IMR-90 (cell line): ENCODE measurements at regions not wholly inside any gene's neighbourhood (a gene's known extent, or its start where the extent isn't known, plus 50 kb on each side); places are given as distances from the start of the nearest gene placed in this dataset.

Experiments
- ATAC-seq: fragments of 200-7000 bp; cut with Tn5 transposase; 2 replicates; pipeline ENCODE4 v1.9.1; 2020; ENCODE audit warnings: low read depth, mild to moderate bottlenecking, moderate library complexity
- BruUV-seq: library from RNA; stranded (reverse); fragments of 400-500 nt; replicated peaks from 2 replicates; lab custom pipeline; 2021; lab: Mats Ljungman, UMichigan
- CTCF ChIA-PET: fragments of 300-600 bp; formaldehyde crosslinking; extraction: SDS; loops from one replicate; lab custom pipeline; 2021; ENCODE audit warnings: antibody characterized with exemption; lab: Yijun Ruan, JAX
- POLR2A ChIA-PET: fragments of 300-600 bp; sonication (Branson Sonifier 250); formaldehyde crosslinking; loops from one replicate; lab custom pipeline; 2022; ENCODE audit warnings: antibody characterized with exemption; ENCODE audit not compliant: unreplicated experiment; lab: Charles Lee
- DNase-seq: peaks from one replicate; pipeline ENCODE4 v3.0.0; 2013
- H2AFZ ChIP-seq: replicated peaks from 2 replicates; pipeline ENCODE3; 2013; ENCODE audit warnings: low read length, mild to moderate bottlenecking; ENCODE audit not compliant: poor library complexity
- H2AK5ac ChIP-seq: 2 replicates; pipeline ENCODE4 v1.6.1; 2013; ENCODE audit warnings: low read depth, low read length, inconsistent platforms
- H2AK9ac ChIP-seq: replicated peaks from 2 replicates; pipeline ENCODE3; 2013; ENCODE audit warnings: mild to moderate bottlenecking, low read depth, low read length, moderate library complexity; ENCODE audit not compliant: poor library complexity
- H2BK120ac ChIP-seq: 2 replicates; pipeline ENCODE4 v1.6.1; 2013; ENCODE audit warnings: low read depth, low read length, inconsistent platforms
- H2BK15ac ChIP-seq: 3 replicates; pipeline ENCODE4 v1.6.1; 2013; ENCODE audit warnings: low read depth, low read length, inconsistent platforms
- H2BK20ac ChIP-seq: 2 replicates; pipeline ENCODE4 v1.6.1; 2013; ENCODE audit warnings: low read depth, mild to moderate bottlenecking, inconsistent platforms, low read length, moderate library complexity
- H2BK5ac ChIP-seq: 2 replicates; pipeline ENCODE4 v1.6.1; 2013; ENCODE audit warnings: mild to moderate bottlenecking, low read depth, low read length, inconsistent platforms; ENCODE audit not compliant: poor library complexity, severe bottlenecking
- H3K14ac ChIP-seq: replicated peaks from 2 replicates; pipeline ENCODE4 v1.6.1; 2013; ENCODE audit warnings: low read depth, low read length, inconsistent platforms
- H3K18ac ChIP-seq: 2 replicates; pipeline ENCODE4 v1.6.1; 2013; ENCODE audit warnings: low read depth, low read length, control low read depth
- H3K23ac ChIP-seq: 2 replicates; pipeline ENCODE4 v1.6.1; 2013; ENCODE audit warnings: low read depth, low read length, inconsistent platforms
- H3K27ac ChIP-seq: 2 replicates; pipeline ENCODE4 v1.5.1; 2013; ENCODE audit warnings: mild to moderate bottlenecking, control low read depth, low read length; ENCODE audit not compliant: insufficient read depth
- H3K27me3 ChIP-seq: 2 replicates; pipeline ENCODE4 v1.6.1; 2013; ENCODE audit warnings: low read length; ENCODE audit not compliant: control insufficient read depth, insufficient read depth
- H3K36me3 ChIP-seq: 2 replicates; pipeline ENCODE4 v1.6.1; 2013; ENCODE audit warnings: low read length, mixed read lengths; ENCODE audit not compliant: control insufficient read depth, insufficient read depth
- H3K4ac ChIP-seq: 2 replicates; pipeline ENCODE4 v1.6.1; 2013; ENCODE audit warnings: low read depth, low read length, inconsistent platforms
- H3K4me1 ChIP-seq: 2 replicates; pipeline ENCODE4 v1.6.1; 2013; ENCODE audit warnings: low read length, mixed read lengths; ENCODE audit not compliant: control insufficient read depth, insufficient read depth
- H3K4me2 ChIP-seq: 2 replicates; pipeline ENCODE4 v1.6.1; 2013; ENCODE audit warnings: low read depth, mild to moderate bottlenecking, control low read depth, low read length, moderate library complexity
- H3K4me3 ChIP-seq: 2 replicates; pipeline ENCODE4 v1.5.1; 2013; ENCODE audit warnings: low read depth, mild to moderate bottlenecking, control low read depth, low read length, moderate library complexity; ENCODE audit not compliant: insufficient read depth
- H3K56ac ChIP-seq: 2 replicates; pipeline ENCODE4 v1.6.1; 2013; ENCODE audit warnings: low read length, inconsistent platforms; ENCODE audit not compliant: insufficient read depth; ENCODE audit errors: extremely low read depth
- H3K79me1 ChIP-seq, 2 experiments: 2 replicates each; pipeline ENCODE4 v1.6.1; 2013; ENCODE audit warnings: low read length in 2 of 2, inconsistent platforms in 1 of 2, low read depth in 1 of 2
- H3K9ac ChIP-seq: 2 replicates; pipeline ENCODE4 v1.6.1; 2013; ENCODE audit warnings: low read depth, low read length, control low read depth
- H3K9me1 ChIP-seq: 2 replicates; pipeline ENCODE4 v1.6.1; 2013; ENCODE audit warnings: low read length, inconsistent platforms; ENCODE audit not compliant: insufficient read depth
- H3K9me3 ChIP-seq: 2 replicates; pipeline ENCODE4 v1.6.1; 2013; ENCODE audit warnings: low read length; ENCODE audit not compliant: control insufficient read depth, insufficient read depth
- H4K20me1 ChIP-seq: 2 replicates; pipeline ENCODE4 v1.6.1; 2013; ENCODE audit warnings: low read length, inconsistent platforms; ENCODE audit not compliant: insufficient read depth
- H4K5ac ChIP-seq: 2 replicates; pipeline ENCODE4 v1.6.1; 2013; ENCODE audit warnings: mild to moderate bottlenecking, low read depth, low read length, control low read depth
- H4K8ac ChIP-seq, 2 experiments: 2 replicates each; pipeline ENCODE4 v1.6.1; 2013; ENCODE audit warnings: low read depth in 2 of 2, low read length in 2 of 2, control low read depth in 1 of 2, inconsistent platforms in 1 of 2
- H4K91ac ChIP-seq: 2 replicates; pipeline ENCODE4 v1.6.1; 2013; ENCODE audit warnings: low read depth, low read length, inconsistent platforms; ENCODE audit not compliant: insufficient read depth
- CHD1 ChIP-seq: IDR thresholded peaks from 2 replicates; pipeline ENCODE4 v1.6.1; 2012; ENCODE audit warnings: low read depth, low read length, improper control_type of control experiment
- ELK1 ChIP-seq: fragments of 150-350 bp; IDR thresholded peaks from 2 replicates; pipeline ENCODE4 v1.6.1; 2016; ENCODE audit warnings: low read depth, mild to moderate bottlenecking, low read length, moderate library complexity, borderline replicate concordance
- FOS ChIP-seq: fragments of 150-350 bp; IDR thresholded peaks from 2 replicates; pipeline ENCODE4 v1.6.1; 2016; ENCODE audit warnings: low read depth, low read length
- MAFK ChIP-seq: IDR thresholded peaks from 2 replicates; pipeline ENCODE4 v1.6.1; 2012; ENCODE audit warnings: low read depth, low read length, improper control_type of control experiment
- MAZ ChIP-seq: IDR thresholded peaks from 2 replicates; pipeline ENCODE4 v1.6.1; 2012; ENCODE audit warnings: low read depth, mild to moderate bottlenecking, low read length, improper control_type of control experiment, moderate library complexity, borderline replicate concordance
- MXI1 ChIP-seq: IDR thresholded peaks from 2 replicates; pipeline ENCODE4 v1.6.1; 2012; ENCODE audit warnings: low read depth, mild to moderate bottlenecking, low read length, moderate library complexity, borderline replicate concordance
- NFE2L2 ChIP-seq: fragments of 150-350 bp; IDR thresholded peaks from 2 replicates; pipeline ENCODE4 v1.6.1; 2016; ENCODE audit warnings: low read depth, mild to moderate bottlenecking, low read length
- RAD21 ChIP-seq: IDR thresholded peaks from 2 replicates; pipeline ENCODE4 v1.6.1; 2012; ENCODE audit warnings: low read length, improper control_type of control experiment
- RCOR1 ChIP-seq: IDR thresholded peaks from 2 replicates; pipeline ENCODE4 v1.6.1; 2012; ENCODE audit warnings: mild to moderate bottlenecking, low read length, improper control_type of control experiment; ENCODE audit not compliant: insufficient replicate concordance
- RFX5 ChIP-seq: IDR thresholded peaks from 2 replicates; pipeline ENCODE4 v1.8.0; 2012; ENCODE audit warnings: low read depth, mild to moderate bottlenecking, low read length, moderate library complexity
- SMC3 ChIP-seq: fragments of 150-350 bp; IDR thresholded peaks from 2 replicates; pipeline ENCODE4 v1.6.1; 2016; ENCODE audit warnings: low read depth, mild to moderate bottlenecking, antibody characterized with exemption, low read length, moderate library complexity
- WGBS, 2 experiments: methylation state at CpG; one replicate each; pipeline versions ENCODE4 v1.1.5 to v1.1.7; 2013; ENCODE audit warnings: missing lambda C conversion rate in 2 of 2; ENCODE audit not compliant: insufficient read length in 1 of 2; ENCODE audit errors: extremely low coverage in 2 of 2; 5-methylcytosine and 5-hydroxymethylcytosine counted together
- dilution Hi-C: fragments of 300-500 bp; cut with HindIII; formaldehyde crosslinking; loops from one replicate; pipeline ENCODE4 v1.14.3; 2018; ENCODE audit warnings: low sequenced_read_pairs; ENCODE audit not compliant: unreplicated experiment
- in situ Hi-C: fragments of 300-500 bp; cut with MboI; formaldehyde crosslinking; loops from 3 replicates; pipeline ENCODE4 v1.14.3; 2019; ENCODE audit warnings: low sequenced_read_pairs, inconsistent platforms, mixed read lengths
- intact Hi-C: fragments of 100-400 bp; cut with micrococcal nuclease; formaldehyde crosslinking; loops from 2 replicates; pipeline ENCODE4 v1.10.0; 2022
- TF ChIP-seq, protein P1 (sequence below): conservative IDR thresholded peaks from 2 replicates; pipeline ENCODE4 v1.5.1; 2012; ENCODE audit warnings: mild to moderate bottlenecking, low read depth, low read length, improper control_type of control experiment
- TF ChIP-seq, protein P2 (sequence below): fragments of 150-350 bp; IDR thresholded peaks from 2 replicates; pipeline ENCODE4 v1.6.1; 2017; ENCODE audit warnings: mild to moderate bottlenecking, antibody characterized with exemption, low read length, low read depth

GRCh38 chr9:106019702-106020101, 325.4 kb downstream of the TMEM38B start:
- no peak overlapping the region for H3K56ac ChIP-seq
- DNase-seq (no peak), ATAC-seq (no peak)
- H3K27ac ChIP-seq = no peak overlapping the region
- H4K20me1 ChIP-seq = no peaks in the 10 kb centered on the region
- H3K4me3 ChIP-seq = no peak overlapping the region
- no peak overlapping the region for H3K4me2 ChIP-seq
- no peak overlapping the region for H3K4ac ChIP-seq
- no peak overlapping the region for H3K23ac ChIP-seq
- ChIA-PET CTCF (no interaction called here), POLR2A (no interaction called here)
- no peak overlapping the region for H4K91ac ChIP-seq
- H2BK120ac ChIP-seq = no peak overlapping the region
- H3K27me3 ChIP-seq = no peaks in the 10 kb centered on the region
- TF ChIP-seq SMC3 (no peak), NFE2L2 (no peak), MXI1 (no peak), RAD21 (no peak), ELK1 (no peak), FOS (no peak), CHD1 (no peak), MAFK (no peak), RFX5 (no peak), MAZ (no peak), RCOR1 (no peak)
- TF ChIP-seq, protein P1, sequence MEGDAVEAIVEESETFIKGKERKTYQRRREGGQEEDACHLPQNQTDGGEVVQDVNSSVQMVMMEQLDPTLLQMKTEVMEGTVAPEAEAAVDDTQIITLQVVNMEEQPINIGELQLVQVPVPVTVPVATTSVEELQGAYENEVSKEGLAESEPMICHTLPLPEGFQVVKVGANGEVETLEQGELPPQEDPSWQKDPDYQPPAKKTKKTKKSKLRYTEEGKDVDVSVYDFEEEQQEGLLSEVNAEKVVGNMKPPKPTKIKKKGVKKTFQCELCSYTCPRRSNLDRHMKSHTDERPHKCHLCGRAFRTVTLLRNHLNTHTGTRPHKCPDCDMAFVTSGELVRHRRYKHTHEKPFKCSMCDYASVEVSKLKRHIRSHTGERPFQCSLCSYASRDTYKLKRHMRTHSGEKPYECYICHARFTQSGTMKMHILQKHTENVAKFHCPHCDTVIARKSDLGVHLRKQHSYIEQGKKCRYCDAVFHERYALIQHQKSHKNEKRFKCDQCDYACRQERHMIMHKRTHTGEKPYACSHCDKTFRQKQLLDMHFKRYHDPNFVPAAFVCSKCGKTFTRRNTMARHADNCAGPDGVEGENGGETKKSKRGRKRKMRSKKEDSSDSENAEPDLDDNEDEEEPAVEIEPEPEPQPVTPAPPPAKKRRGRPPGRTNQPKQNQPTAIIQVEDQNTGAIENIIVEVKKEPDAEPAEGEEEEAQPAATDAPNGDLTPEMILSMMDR = no peak
- TF ChIP-seq, protein P2, sequence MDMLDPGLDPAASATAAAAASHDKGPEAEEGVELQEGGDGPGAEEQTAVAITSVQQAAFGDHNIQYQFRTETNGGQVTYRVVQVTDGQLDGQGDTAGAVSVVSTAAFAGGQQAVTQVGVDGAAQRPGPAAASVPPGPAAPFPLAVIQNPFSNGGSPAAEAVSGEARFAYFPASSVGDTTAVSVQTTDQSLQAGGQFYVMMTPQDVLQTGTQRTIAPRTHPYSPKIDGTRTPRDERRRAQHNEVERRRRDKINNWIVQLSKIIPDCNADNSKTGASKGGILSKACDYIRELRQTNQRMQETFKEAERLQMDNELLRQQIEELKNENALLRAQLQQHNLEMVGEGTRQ = no peak
- H3K36me3 ChIP-seq = no peaks in the 10 kb centered on the region
- H2AK5ac ChIP-seq = no peak overlapping the region
- H2AFZ ChIP-seq = no peak overlapping the region
- no peak overlapping the region for H3K9ac ChIP-seq
- no peak overlapping the region for H2BK15ac ChIP-seq
- H3K4me1 ChIP-seq = no peaks in the 10 kb centered on the region
- no peak overlapping the region for H3K18ac ChIP-seq
- no peak overlapping the region for H2AK9ac ChIP-seq
- BruUV-seq = no TSS peak
- no peak overlapping the region for H4K5ac ChIP-seq
- no peaks in the 10 kb centered on the region for H3K79me1 ChIP-seq
- dilution Hi-C loops (no loop called here), in situ Hi-C loops (no loop called here), intact Hi-C loops (no loop called here)
- H2BK5ac ChIP-seq = no peak overlapping the region
- no peaks in the 10 kb centered on the region for H3K9me1 ChIP-seq
- H3K9me3 ChIP-seq = peaks cover 3% of the 10 kb centered on the region; the same call in 1 of the 2 replicates
- no peak overlapping the region for H3K14ac ChIP-seq
- H2BK20ac ChIP-seq = no peak overlapping the region
- no peak overlapping the region for H4K8ac ChIP-seq
- WGBS, 2 experiments = no CpG with 5 or more reads among the region's 5 CpGs
